ENCODE measurements at regions not wholly inside any gene's neighbourhood (a gene's known extent, or its start where the extent isn't known, plus 50 kb on each side); places are given as distances from the start of the nearest gene placed in this dataset.

DNA sequence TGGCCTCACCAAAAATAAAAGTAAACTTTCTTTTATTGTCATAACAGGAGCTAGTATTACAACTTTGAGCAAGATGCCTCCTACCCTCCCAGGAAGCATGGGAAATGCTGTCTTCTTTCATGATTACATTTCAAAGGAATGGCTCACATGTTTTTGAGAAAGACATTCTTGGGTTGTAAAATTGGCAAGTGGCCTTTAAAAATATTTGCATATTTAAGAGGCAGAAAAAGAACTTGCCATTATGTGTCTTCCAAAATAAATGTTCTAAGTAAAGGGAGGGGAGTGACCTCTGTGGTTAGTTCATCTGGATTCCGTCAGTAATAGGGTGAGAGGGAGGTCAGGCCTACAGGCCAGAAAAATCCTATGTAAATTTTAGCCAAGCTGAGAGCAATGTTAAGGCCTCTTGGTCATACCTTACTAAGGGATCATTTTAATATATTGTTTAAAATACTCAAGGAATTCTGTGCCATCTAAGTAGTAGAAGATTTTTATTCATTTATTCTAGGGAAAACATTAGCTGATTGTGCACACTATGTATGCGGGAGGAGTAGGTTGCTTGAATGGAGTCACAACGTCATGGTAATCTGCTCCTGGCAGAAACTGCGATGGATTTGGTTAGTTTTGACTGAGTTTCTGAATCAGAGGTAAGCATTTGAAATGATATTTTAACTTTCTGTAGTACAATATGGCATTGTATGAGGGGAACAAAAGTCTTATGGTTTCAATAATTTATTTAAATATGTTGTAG is 1485.7 kb upstream of the CDH9 start:
- Histone ChIP-seq H2AK5ac (ENCODE audit: low read depth, low read length) (no peak overlapping the region), H3K4me2 (ENCODE audit: insufficient read depth in 1 of 2, low read depth in 2 of 2, low read length in 2 of 2) (no peak overlapping the region), H3K4me3 (ENCODE audit: extremely low read depth in 1 of 4, insufficient read depth in 2 of 4, low read depth in 3 of 4, low read length in 4 of 4) (no peak overlapping the region), H4K91ac (replicated peaks; ENCODE audit: insufficient read length, low read length) (no peak overlapping the region), H3K27ac (ENCODE audit: low read depth, low read length) (no peak overlapping the region), H3K23me2 (ENCODE audit: low read depth, low read length) (no peaks in the 10 kb centered on the region), H2BK5ac (ENCODE audit: low read depth, low read length) (no peak overlapping the region), H3K14ac (ENCODE audit: insufficient read length) (no peak overlapping the region), H3K79me1 (ENCODE audit: low read depth, low read length) (no peaks in the 10 kb centered on the region), H2AFZ (ENCODE audit: low read length) (no peak overlapping the region), H3K9me3 (ENCODE audit: insufficient read depth in 2 of 2, low read depth in 1 of 2, low read length in 1 of 2) (peaks cover 4 to 14% of the 10 kb centered on the region in 2 experiments; a peak in 1 of 4 replicates), H4K8ac (ENCODE audit: extremely low read depth, insufficient read depth, low read length) (no peak overlapping the region), H3K9ac (replicated peaks in 1 of 4; ENCODE audit: extremely low read depth in 1 of 4, low read depth in 3 of 4, low read length in 3 of 4) (no peak overlapping the region), H3K4ac (replicated peaks; ENCODE audit: insufficient read length, low read depth, low read length) (no peak overlapping the region), H4K5ac (ENCODE audit: insufficient read length, low read depth, low read length) (no peak overlapping the region), H3K23ac (ENCODE audit: insufficient read length) (no peak overlapping the region), H3K56ac (replicated peaks; ENCODE audit: insufficient read length, low read depth, low read length) (no peak overlapping the region), H3K18ac (ENCODE audit: extremely low read depth, low read length) (no peak overlapping the region), H3K4me1 (replicated peaks in 1 of 4; ENCODE audit: control insufficient read depth in 3 of 4, insufficient read depth in 4 of 4, low read length in 3 of 4) (no peaks in the 10 kb centered on the region), H2BK20ac (ENCODE audit: low read length) (no peak overlapping the region), H2BK120ac (replicated peaks; ENCODE audit: low read depth, low read length) (no peak overlapping the region), H3K79me2 (ENCODE audit: control insufficient read depth in 1 of 2, insufficient read depth in 2 of 2, low read length in 2 of 2) (no peaks in the 10 kb centered on the region), H2BK15ac (ENCODE audit: low read length) (no peak overlapping the region), H2BK12ac (ENCODE audit: low read depth, low read length) (no peak overlapping the region), H4K20me1 (replicated peaks in 1 of 2; ENCODE audit: control insufficient read depth in 1 of 2, insufficient read depth in 2 of 2, low read length in 2 of 2) (no peaks in the 10 kb centered on the region), H3K36me3 (ENCODE audit: control insufficient read depth in 2 of 4, insufficient read depth in 4 of 4, low read length in 3 of 4) (no peaks in the 10 kb centered on the region), H3K27me3 (replicated peaks in 1 of 4; ENCODE audit: control insufficient read depth in 3 of 4, extremely low read depth in 1 of 4, insufficient read depth in 3 of 4, low read length in 3 of 4) (no peaks in the 10 kb centered on the region)
- FAIRE-seq (no peak), DNase-seq (ENCODE audit: low read depth in 1 of 2, low spot score in 2 of 2) (no peak)
- CTCF ChIA-PET (ENCODE audit: partially characterized antibody): interaction anchor here (0.7 to 1.1 kb wide), 3 partner anchors 17 to 145 kb away, joined by 3 read pairs; no protein-coding TSS in a partner anchor
- POLR2A ChIA-PET (ENCODE audit: partially characterized antibody): no interaction called here
- 85% methylated on average over 4 of the region's 4 CpGs; no CpG with 5 or more reads in 1 of the 2 experiments for WGBS, 2 experiments (ENCODE audit: extremely low coverage in 1 of 2, insufficient coverage in 1 of 2, insufficient read length in 1 of 2, insufficient replicate concordance in 2 of 2, low coverage in 1 of 2, low lambda C conversion rate in 2 of 2, missing lambda C conversion rate in 1 of 2)
- no peak for TF ChIP-seq SP4 (IDR thresholded peaks at IDR 0.05; ENCODE audit: low read length)
- no peak for TF ChIP-seq ZNF274 (IDR thresholded peaks at IDR 0.05; ENCODE audit: borderline replicate concordance, extremely low read depth, low read length)
- no peak for TF ChIP-seq SIRT6 (IDR thresholded peaks at IDR 0.05; ENCODE audit: low read length)
- no peak for TF ChIP-seq SIN3A (conservative IDR thresholded peaks at IDR 0.05 in 1 of 2, IDR thresholded peaks at IDR 0.05 in 1 of 2; ENCODE audit: low read depth in 1 of 2, low read length in 2 of 2)
- TF ChIP-seq KDM1A (IDR thresholded peaks at IDR 0.05; ENCODE audit: borderline replicate concordance, low read length): no peak
- TF ChIP-seq KDM5A (IDR thresholded peaks at IDR 0.05; ENCODE audit: low read length): no peak
- no peak for TF ChIP-seq RFX5 (IDR thresholded peaks at IDR 0.05; ENCODE audit: borderline replicate concordance, low read depth, low read length)
- TF ChIP-seq TEAD4 (IDR thresholded peaks at IDR 0.05; ENCODE audit: low read depth, low read length): no peak
- no peak for TF ChIP-seq NANOG (IDR thresholded peaks at IDR 0.05; ENCODE audit: insufficient read depth, low read depth, low read length, poor library complexity, severe bottlenecking)
- no peak for TF ChIP-seq GTF2F1 (IDR thresholded peaks at IDR 0.05; ENCODE audit: borderline replicate concordance, low read depth, low read length)
- TF ChIP-seq GABPA (IDR thresholded peaks at IDR 0.05; ENCODE audit: borderline replicate concordance, insufficient read depth, low read length): no peak
- TF ChIP-seq EZH2 (IDR thresholded peaks at IDR 0.05; ENCODE audit: low read depth, low read length, severe bottlenecking): no peak
- no peak for TF ChIP-seq SUZ12 (IDR thresholded peaks at IDR 0.05; ENCODE audit: low read length)

Measured in H1 (cell line).